Prostate gland (tissue), 2 donors: ENCODE measurements at regions not wholly inside any gene's neighbourhood (a gene's known extent, or its start where the extent isn't known, plus 50 kb on each side); places are given as distances from the start of the nearest gene placed in this dataset.

Experiments used
- DNase-seq: peaks from one replicate; pipeline ENCODE4 v3.0.0-alpha.2; 2019; ENCODE audit warnings: low spot score
- H3K27ac ChIP-seq, 2 donors: fragments of 200-600 bp; sonication (generic); 2 replicates each; pipeline ENCODE4 v1.5.1; 2017 to 2019
- H3K27me3 ChIP-seq: fragments of 200-600 bp; sonication (generic); replicated peaks from 2 replicates; pipeline ENCODE4 v1.5.1; 2019; ENCODE audit not compliant: insufficient read depth
- H3K36me3 ChIP-seq, 2 donors: fragments of 200-600 bp; sonication (generic); 1 replicate in 1 of 2; 2 replicates in 1 of 2; pipeline versions ENCODE4 v1.5.1 to v1.8.1; 2017 to 2019
- H3K4me1 ChIP-seq: fragments of 200-600 bp; sonication (generic); replicated peaks from 2 replicates; pipeline ENCODE4 v1.5.1; 2019
- H3K4me3 ChIP-seq, 2 donors: fragments of 200-600 bp; sonication (generic); 2 replicates each; pipeline ENCODE4 v1.5.1; 2017 to 2019
- H3K9me3 ChIP-seq: fragments of 200-600 bp; sonication (generic); 2 replicates; pipeline ENCODE4 v1.5.1; 2017
- POLR2A ChIP-seq: fragments of 450-650 bp; IDR thresholded peaks from one replicate; pipeline ENCODE4 v1.6.1; 2016; ENCODE audit warnings: antibody characterized with exemption, mild to moderate bottlenecking
- POLR2AphosphoS5 ChIP-seq: sonication (generic); formaldehyde crosslinking; IDR thresholded peaks from one replicate; pipeline ENCODE4 v1.6.1; 2017; ENCODE audit warnings: antibody characterized with exemption
- WGBS: methylation state at CpG from one replicate; pipeline ENCODE4 v1.1.5; 2018; 5-methylcytosine and 5-hydroxymethylcytosine counted together
- intact Hi-C: fragments of 100-400 bp; cut with DNase I; formaldehyde crosslinking; loops from one replicate; pipeline ENCODE4 v1.14.2; 2022
- TF ChIP-seq, protein P1 (sequence below), 4 experiments: fragments of 200-600 bp in 2 of 4; fragments of 450-650 bp in 2 of 4; sonication (generic) in 2 of 4; IDR thresholded peaks; 1 replicate in 3 of 4; 2 replicates in 1 of 4; pipeline ENCODE4 v1.5.1; 2016 to 2019; ENCODE audit warnings: antibody characterized with exemption in 4 of 4, mild to moderate bottlenecking in 2 of 4, moderate library complexity in 2 of 4

DNA sequence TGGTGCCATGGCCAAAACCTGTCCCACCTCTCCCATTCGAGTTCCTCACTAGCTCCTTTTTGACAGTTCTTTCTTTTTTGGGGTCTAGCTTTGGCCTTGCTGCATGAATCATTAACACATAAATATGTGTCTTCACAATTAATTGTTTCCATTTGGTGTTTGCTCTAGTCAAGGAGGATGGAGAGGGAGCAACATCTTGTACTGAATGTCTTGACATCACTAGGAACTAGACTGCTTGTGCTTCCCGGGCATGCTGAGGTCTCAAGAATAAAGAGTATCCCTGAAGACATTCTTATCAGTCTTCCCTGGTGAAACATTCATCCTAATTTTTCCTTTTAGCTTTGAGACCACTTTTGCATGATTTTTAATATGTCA is 77.0 kb upstream of the ESR1 start:
- no peaks in the 10 kb centered on the region for H3K27me3 ChIP-seq
- no peaks in the 10 kb centered on the region for H3K36me3 ChIP-seq
- no peak overlapping the region for H3K27ac ChIP-seq
- DNase-seq, result no peak
- H3K9me3 ChIP-seq, result no peaks in the 10 kb centered on the region
- no peak overlapping the region for H3K4me3 ChIP-seq
- 85% methylated on average over 2 of the region's 2 CpGs for WGBS
- no peaks in the 10 kb centered on the region for H3K4me1 ChIP-seq
- TF ChIP-seq POLR2A (no peak), POLR2AphosphoS5 (no peak)
- TF ChIP-seq, protein P1, sequence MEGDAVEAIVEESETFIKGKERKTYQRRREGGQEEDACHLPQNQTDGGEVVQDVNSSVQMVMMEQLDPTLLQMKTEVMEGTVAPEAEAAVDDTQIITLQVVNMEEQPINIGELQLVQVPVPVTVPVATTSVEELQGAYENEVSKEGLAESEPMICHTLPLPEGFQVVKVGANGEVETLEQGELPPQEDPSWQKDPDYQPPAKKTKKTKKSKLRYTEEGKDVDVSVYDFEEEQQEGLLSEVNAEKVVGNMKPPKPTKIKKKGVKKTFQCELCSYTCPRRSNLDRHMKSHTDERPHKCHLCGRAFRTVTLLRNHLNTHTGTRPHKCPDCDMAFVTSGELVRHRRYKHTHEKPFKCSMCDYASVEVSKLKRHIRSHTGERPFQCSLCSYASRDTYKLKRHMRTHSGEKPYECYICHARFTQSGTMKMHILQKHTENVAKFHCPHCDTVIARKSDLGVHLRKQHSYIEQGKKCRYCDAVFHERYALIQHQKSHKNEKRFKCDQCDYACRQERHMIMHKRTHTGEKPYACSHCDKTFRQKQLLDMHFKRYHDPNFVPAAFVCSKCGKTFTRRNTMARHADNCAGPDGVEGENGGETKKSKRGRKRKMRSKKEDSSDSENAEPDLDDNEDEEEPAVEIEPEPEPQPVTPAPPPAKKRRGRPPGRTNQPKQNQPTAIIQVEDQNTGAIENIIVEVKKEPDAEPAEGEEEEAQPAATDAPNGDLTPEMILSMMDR (IDR thresholded peaks at IDR 0.05), result no peak
- intact Hi-C loops, result no loop called here

DNA sequence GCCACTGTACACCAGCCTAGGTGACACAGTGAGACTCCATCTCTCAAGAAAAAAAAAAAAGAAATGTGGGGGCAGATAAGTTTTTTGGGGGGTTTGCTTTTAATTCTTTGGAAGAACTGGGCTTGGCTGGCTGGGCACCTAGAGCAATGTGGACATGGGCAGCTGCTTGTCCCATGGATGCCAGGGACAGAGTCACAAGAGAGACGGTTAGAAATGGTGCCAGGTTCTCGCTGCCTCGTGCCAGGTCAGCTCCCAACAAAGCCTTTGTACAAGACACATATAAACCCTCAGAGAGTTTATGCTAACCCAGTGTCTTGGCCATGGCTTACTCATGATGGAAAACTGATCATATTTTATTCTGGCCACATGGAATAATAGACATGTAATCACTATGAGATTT is 76.2 kb upstream of the ESR1 start:
- TF ChIP-seq POLR2A (no peak), POLR2AphosphoS5 (no peak)
- TF ChIP-seq, protein P1 (IDR thresholded peaks at IDR 0.05), result no peak
- Histone ChIP-seq H3K27ac (no peak overlapping the region), H3K9me3 (no peaks in the 10 kb centered on the region), H3K27me3 (no peaks in the 10 kb centered on the region), H3K4me1 (no peaks in the 10 kb centered on the region), H3K4me3 (no peak overlapping the region), H3K36me3 (no peaks in the 10 kb centered on the region)
- 72% methylated on average over 3 of the region's 3 CpGs for WGBS
- no peak for DNase-seq
- intact Hi-C loops, result no loop called here

DNA sequence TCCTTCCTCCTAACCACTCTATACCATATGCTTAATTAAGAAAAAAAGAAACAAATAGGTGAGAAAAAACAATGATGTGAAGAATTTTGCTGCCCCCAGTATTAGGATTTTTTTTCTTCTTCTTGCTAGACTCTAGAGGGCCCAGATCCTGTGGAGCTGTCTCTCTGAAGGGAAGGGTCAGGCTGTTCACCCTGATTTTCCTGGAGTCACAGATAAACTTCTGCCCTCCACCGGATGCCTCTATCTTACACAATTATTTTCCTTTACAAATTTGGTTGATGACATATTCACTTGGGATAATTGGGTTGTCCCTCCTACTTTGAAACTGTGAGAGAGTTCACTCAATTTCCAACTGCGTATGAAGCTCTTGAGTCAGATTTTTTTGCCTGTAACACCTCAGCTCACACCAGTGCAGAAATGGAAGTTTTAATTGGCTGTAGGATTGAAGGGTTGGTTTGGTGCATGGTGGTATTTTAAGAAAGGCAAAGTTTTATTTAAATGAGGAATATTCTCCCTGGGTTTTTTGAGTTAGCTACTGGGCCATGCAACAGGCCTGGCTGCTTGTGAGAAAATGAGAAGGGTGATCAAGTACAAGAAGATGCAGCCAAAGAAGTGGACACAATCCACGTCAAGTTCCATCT is 73.7 kb upstream of the ESR1 start:
- intact Hi-C loops, result no loop called here
- H3K4me3 ChIP-seq, result no peak overlapping the region
- TF ChIP-seq, protein P1 (IDR thresholded peaks at IDR 0.05), result no peak
- TF ChIP-seq POLR2AphosphoS5 (no peak), POLR2A (no peak)
- H3K27ac ChIP-seq, result no peak overlapping the region
- 97% methylated on average over 3 of the region's 3 CpGs for WGBS
- H3K36me3 ChIP-seq, result no peaks in the 10 kb centered on the region
- DNase-seq, result no peak
- no peaks in the 10 kb centered on the region for H3K27me3 ChIP-seq
- H3K9me3 ChIP-seq, result no peaks in the 10 kb centered on the region
- no peaks in the 10 kb centered on the region for H3K4me1 ChIP-seq

DNA sequence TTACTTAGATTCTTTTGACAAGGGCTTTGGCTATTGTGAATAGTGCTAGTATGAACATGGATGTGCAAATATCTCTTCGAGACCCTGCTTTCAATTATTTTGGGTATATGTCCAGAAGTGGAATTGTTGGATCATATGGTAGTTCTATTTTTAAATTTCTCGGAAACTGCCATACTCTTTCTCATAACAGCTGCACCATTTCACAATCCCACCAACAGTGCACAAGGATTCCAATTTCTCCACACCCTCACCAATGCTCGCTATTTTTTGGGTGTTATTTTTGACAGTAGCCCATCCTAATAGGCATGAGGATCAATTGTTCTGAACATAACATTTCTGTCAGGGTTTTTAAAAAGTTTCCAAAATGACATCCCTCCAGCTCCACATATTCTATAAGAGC is 69.2 kb upstream of the ESR1 start:
- Histone ChIP-seq H3K27me3 (no peaks in the 10 kb centered on the region), H3K27ac (no peak overlapping the region), H3K4me3 (no peak overlapping the region), H3K9me3 (no peaks in the 10 kb centered on the region), H3K4me1 (no peaks in the 10 kb centered on the region), H3K36me3 (no peaks in the 10 kb centered on the region)
- WGBS, result 78% methylated on average over 3 of the region's 3 CpGs
- intact Hi-C loops, result no loop called here
- DNase-seq, result no peak
- TF ChIP-seq, protein P1 (IDR thresholded peaks at IDR 0.05), result no peak
- TF ChIP-seq POLR2A, result no peak
- TF ChIP-seq POLR2AphosphoS5, result no peak

DNA sequence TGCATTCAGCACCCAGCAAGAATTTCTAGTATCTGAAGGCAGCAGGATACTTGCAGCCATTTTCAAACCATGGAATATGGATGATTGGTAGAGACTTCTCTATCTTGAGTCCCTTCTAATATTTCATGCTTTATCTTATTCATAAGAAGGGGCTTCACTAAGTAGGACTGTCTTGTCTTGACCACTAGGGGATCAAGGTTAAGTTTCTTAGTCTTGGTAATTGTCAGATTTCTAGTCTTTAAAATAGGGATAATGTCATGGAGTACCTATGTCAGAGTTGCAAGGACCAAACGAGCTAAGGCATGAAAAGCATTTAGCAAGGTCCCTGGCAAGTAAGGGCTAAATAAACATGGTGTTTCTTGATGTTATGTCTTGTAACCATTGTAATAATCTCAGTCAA is 68.5 kb upstream of the ESR1 start:
- 45% methylated on average over 1 of the region's 1 CpG for WGBS
- Histone ChIP-seq H3K4me3 (no peak overlapping the region), H3K36me3 (no peaks in the 10 kb centered on the region), H3K27me3 (no peaks in the 10 kb centered on the region), H3K9me3 (no peaks in the 10 kb centered on the region), H3K4me1 (no peaks in the 10 kb centered on the region), H3K27ac (no peak overlapping the region)
- DNase-seq, result no peak
- TF ChIP-seq POLR2AphosphoS5 (no peak), POLR2A (no peak)
- TF ChIP-seq, protein P1 (IDR thresholded peaks at IDR 0.05), result peak in 1 of 4 experiments; percentile 11
- intact Hi-C loops, result no loop called here
